Stimulated activated CD4-positive, alpha-beta T cell treated with anti-CD3 and anti-CD28 coated beads, Interleukin-4, amount 100 ng/mL, for 4 hours (primary cell): ENCODE measurements at regions not wholly inside any gene's neighbourhood (a gene's known extent, or its start where the extent isn't known, plus 50 kb on each side); places are given as distances from the start of the nearest gene placed in this dataset.

ENCODE experiments used
- DNase-seq, 2 experiments: peaks; one replicate each; pipeline ENCODE4 v3.0.0-alpha.2; 2020

DNA sequence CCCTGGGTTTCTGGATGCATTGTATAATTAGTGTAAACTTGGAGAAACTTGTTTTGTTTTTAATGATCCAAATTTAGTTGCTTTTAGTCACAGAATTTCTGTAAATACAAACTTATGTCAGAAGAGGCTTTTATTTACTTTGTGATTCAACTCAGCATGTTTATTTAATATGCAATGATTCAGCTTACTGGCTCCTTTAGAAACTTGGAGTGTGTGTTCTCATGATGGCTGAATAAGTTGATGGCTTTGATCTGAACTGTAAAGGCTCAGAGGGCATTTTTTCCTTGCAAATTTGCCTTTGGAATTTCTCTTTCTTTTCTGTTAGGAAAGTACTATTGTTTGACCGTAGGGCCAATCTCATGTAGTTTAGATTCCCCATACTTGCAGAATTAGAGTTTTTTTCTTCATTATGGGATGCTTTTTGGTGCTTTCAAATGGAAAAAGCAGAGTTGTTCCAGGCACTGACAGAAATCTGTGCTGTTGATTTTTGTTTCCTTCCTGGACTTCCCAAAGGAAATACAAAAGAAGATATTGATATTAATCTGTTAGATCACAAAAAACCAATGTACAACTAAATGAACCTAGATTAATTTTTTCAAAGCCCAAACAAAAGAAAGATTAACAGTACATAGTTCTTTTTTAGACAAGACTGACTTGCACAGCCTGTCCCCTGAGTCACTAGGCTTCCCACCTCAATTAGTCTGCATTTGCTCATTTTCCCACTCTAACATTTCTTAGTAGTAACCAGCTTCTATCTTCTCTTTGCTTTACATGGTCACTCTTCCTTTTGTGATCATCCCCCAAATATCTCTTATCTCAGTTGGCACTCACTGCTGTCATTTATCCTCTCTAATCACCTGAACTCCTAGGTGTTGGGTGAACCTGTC lies 96.8 kb upstream of the AGR3 start:
- no peak for DNase-seq

DNA sequence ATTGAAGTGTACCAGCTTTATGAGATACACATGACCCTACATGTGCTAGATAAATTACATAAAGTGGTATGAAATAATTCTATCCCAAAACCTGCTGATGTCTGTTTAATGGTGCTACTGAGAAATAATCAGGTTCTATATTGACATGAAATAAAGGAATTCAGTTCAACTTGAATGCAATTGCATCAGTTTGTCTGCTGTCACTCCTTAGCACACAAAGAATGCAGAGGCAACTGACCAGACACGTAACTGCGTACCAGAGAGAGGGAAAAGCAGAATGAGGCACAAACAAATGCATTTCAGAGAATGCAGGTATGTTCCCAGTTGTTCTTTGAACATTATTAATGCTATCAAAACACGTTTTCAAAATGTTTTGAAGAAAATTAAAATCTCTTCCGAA lies 98.8 kb upstream of the AGR3 start:
- DNase-seq, result no peak

DNA sequence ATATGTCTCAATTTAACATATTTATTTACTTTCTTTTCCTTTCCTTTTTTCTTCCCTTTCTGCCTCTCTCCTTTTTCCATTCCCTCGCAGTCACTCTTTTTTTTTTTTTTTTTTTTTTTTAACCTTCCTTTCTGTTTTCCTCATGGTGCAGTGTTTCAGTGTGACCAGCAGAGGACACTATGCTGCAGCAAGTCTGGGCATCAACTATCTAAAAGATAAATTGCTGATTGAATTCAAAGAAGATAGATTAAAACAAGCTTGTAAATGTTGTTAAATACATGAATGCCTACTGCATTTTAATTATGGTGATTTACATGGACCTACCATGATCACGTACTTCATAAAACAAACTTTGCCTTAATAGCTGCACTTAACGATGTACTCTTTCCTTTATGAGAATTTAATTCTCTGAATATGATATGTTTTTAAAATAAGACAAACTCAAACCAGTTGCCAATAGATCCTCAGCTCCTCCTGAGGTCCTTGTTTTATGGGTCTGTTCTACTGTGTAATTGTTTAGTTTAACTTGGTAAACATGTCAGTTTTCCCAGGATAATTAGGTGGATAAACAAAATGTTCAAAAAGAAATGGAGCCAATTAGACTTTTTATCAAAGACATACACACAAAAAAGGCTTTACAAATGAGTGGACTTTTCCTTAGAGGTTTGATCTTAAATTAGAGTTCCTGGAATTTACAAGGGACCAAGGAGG lies 101.0 kb upstream of the AGR3 start:
- DNase-seq, result peak in 1 of 2 experiments; percentile 27

DNA sequence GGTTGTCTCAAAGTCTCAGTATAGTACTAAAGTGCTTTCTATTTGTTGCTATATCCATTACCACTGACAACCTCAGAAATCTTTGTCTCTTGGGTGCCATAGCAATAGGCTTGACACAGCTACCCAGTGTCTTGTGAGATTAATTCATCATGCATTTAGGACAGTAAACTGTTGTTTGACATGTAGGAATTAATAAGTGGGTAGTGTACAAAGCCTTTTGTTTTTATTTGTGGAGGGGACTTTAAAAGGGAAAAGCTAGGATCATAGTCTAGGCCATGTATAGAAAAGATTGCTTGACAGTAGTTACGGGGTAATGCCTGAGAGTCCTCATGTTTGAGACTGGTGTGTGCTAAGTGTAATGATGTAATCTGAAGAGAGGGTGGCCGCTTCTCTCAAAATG lies 102.6 kb upstream of the AGR3 start:
- DNase-seq, result no peak

DNA sequence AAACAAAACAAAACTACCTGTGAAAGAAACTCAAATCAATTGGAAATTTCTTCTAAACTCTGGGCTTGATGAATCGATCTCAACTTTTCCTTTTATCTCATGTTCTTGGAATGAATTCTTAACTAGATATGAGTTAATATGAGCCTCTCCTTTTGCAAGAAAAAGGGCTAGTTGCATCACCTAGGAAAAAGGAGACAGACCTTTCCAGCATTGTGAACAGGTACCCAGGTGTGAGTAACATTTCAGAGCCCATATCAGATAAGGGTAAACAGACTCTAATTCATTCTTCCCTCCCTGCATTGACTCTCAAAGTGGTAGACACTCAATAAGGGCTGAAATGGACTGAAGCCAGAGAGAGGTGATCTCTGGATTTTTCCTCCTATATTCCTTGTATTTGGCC lies 103.8 kb upstream of the AGR3 start:
- DNase-seq, result no peak

DNA sequence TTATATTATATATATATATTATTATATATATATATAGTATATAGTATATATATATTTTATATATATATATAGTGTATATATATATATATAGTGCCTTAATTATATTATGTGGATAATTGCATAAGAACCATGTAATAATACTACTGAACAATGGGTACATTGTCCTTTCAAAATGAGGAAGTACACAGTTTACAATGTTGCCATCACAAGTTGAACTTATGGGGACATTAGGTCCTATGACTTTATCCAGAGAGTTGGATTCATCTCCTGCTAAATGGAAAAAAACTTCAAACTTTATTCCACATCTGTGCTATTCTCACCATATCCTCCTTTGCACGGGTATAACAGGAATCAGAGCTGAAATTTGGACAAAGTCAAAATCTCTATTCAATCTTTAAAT lies 105.0 kb upstream of the AGR3 start:
- no peak for DNase-seq

DNA sequence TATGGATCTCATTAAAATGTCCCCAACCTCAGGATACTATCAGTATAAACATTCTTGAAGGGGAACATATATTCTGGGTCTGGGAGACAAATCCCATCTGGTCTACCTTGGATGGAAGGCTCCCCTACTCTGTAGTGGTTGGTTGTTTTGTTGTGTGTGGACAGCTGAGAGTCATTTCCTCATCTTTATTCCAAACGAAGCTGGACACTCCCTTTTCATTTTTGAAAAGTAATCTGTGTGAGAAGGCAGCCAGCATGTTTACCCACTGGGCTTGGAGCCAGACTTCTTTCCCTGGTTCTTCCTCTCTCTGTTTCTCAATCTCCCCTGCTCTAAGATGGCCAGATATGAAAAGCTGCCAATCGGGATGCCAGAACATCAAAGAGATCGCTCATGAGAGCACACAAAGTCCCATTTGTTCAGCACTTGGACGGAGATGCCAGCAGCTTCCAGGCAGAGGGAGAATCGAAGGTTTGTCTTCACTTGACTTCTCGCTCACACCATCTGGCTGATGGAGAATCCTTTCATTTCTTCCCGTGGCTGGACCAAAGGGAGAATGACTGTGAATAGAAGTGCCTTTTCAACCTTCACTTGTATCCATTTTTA lies 108.1 kb upstream of the AGR3 start:
- no peak for DNase-seq

DNA sequence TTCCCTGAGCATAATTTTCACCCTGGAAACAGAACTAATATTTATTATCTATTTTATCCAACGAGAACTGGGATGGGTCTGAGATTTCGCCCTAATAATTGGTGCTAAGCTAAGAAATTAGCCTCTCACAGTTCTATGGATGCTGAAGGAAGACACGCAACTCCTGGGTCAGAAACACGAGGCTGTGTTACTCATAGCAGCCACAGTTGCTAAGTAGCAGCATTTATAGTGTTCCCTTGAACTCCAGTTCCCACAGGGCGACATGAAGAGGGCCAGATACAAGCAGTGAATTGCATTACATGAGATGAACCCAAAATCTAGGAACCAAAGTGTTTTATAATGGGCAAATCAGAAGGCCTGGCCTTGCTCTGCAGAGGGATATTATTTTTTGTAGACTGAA lies 109.8 kb upstream of the AGR3 start:
- DNase-seq, result no peak

DNA sequence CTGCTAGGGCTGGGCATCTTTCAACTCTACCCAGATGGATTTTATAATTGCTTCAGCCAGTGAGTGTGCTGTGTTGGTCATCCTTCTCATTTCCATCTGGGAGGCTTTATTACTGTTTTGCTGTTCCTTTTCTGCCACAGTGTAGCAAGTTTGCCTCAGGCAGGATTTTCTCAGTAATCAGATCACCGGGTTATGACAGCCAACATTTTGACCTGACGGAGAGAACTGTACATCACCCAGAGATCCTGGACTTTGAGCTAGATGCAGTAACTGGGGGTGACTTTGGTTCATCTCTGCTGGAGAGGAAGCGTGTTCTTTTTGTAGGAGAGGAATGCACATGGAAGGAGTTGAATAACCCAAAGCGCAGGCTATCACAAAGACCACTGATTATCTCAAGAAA lies 111.8 kb upstream of the AGR3 start:
- DNase-seq, result no peak

DNA sequence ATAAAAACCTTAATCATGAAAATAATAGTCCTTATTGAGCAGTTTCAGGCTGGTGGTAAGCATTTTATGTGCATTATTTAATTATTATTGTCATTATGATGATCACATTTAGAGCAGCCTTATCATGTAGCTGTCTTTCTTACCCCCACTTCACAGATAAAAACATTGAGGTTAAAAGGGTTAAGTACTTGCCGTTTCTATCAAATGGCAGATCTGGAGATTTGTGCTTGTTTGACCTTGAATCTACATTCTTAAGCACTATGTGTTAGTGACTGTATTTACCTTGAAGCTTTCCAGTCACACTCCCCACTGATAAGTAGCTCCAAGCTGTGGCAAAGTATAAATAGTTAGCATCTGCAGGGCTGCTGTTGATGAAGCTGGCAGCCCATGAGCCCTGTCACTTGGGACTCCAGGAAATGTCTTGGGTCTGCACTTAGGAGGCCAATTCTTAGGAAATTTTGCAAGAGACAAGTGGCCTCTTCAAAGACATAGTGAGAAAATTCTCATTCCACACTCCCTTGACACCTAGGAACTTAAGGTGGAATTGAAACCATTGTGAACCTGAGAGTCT lies 116.8 kb upstream of the AGR3 start:
- DNase-seq, result no peak

DNA sequence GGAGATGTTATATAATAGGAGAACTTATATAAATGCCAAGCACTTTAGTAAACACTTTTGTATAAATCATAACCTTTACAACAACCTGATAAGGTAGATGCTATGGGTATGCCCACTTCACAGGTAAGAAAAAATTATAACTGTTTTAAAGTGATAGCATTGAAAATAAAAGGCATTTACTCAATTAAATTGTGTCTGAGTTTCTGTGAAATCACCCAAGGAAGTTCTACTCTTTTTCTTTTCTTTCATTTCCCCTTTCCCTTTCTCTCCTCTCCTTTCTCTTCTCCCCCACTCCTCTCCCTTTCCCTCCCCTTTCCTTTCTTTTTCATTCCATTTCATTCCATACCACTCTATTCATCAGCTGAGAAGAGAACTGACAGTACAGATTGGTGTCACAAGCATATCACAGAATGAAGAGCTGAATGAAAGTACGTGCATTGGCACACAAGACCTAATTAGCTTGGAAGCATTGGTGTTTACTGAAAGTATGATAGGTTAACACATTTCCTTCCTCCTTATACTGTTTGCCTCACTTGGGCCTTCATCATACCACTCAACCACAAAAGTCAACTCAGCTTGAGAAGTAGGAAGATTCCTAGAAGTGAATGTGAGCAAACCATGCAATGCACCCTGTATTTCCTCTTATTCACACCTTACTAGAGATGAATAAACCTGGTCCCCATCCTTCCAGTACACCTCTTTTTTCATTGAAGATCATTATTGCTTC lies 117.9 kb upstream of the AGR3 start:
- DNase-seq, result no peak

DNA sequence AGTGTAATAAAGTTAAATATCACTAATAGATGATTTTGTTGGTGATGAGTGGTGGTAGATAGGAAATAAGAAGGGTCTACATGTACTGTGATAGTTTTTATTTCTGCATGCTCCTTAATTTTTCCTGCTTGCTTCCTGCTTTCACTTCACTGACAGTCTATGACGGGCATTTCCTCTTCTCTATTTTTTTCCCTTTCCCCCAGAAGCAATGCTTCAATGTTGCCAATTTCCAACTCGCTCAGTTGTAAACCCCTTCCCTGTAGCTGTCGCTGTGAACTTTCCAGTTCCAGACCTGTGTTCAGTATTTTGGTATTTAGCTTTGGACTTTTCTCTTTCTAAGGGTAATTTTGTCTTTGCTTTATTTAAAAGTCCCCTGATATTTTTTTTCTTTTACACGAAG lies 123.5 kb upstream of the AGR3 start:
- no peak for DNase-seq

DNA sequence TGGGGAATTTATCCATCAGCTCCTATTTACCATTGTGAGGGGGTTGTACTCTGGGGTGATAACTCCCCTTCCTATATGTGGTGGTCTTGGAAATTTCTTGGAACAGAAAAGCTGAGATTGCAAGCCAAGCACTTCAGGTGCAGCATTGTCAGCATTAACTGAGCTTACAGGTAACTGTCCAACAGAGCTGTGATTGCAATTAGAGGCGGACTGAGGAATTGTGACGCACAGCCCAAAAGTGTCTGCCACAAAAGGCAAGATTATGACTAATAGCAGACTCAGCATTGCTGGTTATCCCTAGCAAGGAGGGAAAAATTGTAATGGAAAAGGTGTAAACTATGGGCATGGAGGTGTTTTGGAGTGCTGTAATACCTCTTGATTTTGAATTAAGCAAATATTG lies 126.1 kb upstream of the AGR3 start:
- DNase-seq, result no peak

DNA sequence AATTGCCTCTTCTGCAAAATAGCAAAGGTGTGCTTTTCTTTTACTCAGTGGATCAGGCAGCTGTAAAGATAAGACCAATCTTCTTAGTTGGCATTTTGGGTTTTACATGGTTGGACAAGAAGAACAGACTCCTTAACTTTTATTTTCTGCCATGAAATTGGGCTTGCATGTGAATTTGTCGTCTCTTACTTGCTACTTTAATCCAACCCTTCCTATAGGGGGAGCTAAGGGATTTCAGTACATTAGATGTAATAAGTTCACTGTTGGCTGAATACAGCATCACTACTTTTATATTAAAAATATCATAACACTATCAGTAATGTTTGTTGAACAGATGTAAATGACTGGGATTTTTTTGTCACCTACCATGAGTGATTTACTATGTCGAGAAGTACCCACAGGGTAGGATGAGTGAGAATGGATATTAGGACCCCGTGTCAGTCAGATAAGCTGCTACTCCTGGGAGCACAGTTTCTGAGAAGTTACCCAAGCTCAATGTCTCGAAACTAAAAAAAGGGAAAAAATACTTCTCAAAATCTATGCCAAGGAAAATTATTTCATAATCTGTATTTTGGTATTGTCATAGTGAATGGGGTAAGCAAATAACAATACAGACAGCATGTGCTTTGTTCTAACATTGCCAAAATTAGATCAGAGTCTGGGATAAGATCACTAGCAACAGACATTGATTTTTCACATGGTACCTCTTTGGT lies 127.4 kb upstream of the AGR3 start:
- no peak for DNase-seq

DNA sequence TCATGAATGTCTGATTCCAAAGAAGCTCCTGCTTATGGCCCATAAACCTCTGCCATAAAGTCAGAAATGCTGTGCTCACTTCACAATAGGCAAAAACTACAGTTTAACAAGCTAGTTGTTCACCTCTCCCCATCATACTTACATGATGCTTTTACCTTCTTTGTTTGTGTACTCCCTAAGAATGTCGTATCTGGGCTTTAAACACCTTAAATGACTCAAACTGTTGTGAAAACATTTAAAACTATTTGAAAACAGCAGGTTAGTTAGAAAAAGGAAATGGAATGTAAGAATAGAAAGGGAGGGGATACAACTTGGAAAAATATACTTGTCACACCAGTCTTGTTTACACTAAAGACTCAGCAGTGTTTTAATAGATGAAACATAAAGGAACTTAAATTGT lies 128.2 kb upstream of the AGR3 start:
- no peak for DNase-seq

DNA sequence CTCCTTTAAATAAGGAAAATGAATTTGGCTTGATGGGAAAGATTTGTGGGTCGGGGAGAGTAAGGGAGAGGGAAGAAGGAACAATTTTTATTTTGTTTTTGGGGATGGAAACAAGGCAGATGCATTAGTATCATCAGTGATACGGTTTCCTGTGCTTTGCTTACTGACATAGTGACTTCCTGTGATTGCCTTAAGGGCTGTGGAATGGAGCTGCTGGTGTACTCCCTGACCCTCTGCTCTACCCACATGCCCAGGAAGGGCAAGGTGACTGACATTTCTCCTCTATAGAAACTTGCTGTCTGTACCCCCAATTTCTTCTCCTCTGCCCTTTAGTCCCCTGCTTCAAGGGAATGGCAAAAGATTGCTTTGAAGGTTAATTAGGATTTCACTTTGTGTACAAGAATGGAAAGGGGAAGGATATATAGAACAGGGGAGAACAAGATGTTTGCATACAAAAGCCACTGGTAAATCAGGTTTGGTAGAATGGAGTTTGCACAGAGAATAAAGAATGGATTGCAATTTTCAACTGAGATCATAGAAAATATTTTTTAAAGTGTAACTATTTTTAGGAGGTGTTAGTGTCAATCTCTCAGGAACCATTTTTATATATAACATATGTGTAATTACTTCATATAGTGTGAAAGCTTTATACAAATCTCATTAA lies 129.0 kb upstream of the AGR3 start:
- no peak for DNase-seq

DNA sequence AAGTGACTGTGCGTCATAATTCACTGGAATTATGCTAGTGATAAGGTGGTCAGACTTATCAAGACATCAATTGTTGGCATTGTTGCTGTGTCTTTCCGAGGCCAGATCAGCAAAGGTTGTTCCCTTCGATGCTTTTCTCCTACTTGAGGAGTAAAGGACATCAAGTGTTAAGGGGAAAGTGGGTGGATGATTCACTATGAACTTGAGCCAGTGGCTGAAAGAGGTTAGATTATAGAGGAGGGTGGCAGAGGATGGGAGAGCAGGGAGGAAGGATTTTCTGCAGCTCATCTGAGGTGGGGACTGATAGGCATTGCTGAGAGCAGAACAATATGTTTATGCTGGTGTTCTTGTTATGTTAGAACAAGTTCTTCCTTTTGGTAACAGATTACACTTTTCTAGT lies 131.4 kb upstream of the AGR3 start:
- DNase-seq, result no peak

DNA sequence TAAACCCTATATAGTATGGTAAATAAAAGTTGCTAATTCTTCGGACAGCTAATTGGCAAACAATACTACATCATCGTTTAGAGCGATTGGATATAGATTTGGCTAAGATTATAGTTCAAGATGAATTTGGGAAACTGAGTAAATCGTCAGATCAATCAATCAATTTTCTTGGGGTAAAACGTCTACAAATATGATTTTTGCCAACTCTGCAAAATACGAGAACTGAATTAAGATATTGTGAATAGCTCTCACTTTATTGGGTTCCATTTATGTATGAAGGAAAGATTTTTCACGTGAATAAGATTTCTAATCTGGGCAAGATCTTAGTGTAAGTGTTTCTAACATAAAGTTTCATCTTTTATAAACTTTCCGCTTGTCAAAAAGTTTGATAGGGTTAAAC lies 132.9 kb upstream of the AGR3 start:
- DNase-seq, result no peak

DNA sequence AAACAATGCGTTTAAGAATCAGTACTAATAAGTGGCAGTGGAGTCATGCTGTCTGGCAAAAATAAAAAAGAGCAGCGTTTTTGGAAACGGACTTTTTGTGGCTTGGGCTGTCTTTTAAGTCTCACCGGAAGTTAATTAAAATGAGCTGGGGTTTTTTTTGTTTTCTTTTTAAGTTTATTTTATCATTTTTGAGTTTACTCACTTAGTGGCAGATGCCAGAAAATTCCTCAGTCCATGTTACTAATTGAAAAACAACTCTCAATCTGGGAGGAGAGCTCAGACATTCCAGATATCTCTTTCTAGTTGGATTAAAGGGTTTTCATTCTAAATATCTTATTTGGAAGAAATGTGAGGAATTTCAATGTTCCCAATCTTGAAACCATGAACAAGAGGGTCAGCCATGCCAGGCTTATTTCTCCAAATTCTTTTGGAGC lies 133.8 kb upstream of the AGR3 start:
- DNase-seq, result no peak

DNA sequence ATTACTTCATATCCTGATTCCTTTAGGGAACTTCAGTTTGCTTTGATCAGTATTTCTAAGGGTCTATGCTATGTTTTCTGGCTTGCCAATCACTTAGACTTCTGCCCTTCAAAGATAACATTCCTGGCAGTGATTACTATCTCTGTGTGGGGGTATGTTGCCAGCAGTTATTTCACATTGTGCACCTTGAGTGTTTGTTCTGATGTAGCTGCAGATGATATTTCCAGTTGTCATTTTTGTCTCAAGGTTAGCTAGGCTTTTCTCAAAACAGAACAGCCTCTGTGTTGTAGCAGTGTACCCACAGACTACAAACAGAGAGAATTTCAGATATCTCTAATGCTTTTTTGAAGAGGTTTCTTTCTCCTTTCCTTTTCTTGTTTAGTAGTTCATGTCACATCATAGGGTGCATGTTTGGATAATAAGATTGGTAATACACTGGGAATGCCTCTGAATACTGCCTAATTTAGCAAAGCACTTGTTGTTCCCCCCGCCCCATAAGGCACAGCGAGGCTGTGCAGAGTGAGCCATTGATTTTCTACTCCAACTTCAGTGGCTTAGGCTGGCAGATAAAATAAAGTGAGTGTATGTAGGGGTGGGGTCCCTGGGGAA lies 134.7 kb upstream of the AGR3 start:
- no peak for DNase-seq

DNA sequence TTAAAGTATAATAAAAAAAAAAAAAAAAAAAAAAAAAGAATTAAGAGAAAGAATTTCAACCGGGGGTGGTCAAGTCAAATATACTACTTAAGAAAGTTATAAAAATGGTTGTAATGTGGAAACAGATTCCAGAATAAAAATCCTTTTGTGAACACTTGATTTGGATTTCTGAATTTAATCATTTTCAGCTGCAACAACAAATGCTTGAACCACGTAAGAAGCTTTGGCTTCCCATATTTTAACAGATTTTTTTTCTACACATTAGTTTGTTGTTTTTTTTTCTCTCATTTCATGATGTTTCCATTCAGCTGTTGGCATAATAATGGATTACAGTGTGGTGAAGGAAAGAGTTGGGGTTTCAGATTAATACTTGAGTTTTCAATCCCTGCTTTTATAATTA lies 137.3 kb upstream of the AGR3 start:
- no peak for DNase-seq
